ENCODE measurements at regions not wholly inside any gene's neighbourhood (a gene's known extent, or its start where the extent isn't known, plus 50 kb on each side); places are given as distances from the start of the nearest gene placed in this dataset.

- TF ChIP-seq CTCF (optimal IDR thresholded peaks at IDR 0.05 in 1 of 3, IDR thresholded peaks at IDR 0.05 in 1 of 3, conservative IDR thresholded peaks at IDR 0.05 in 1 of 3; ENCODE audit: extremely low read depth in 1 of 3, insufficient read depth in 2 of 3, low read length in 3 of 3) = no peak
- TF ChIP-seq EZH2 (IDR thresholded peaks at IDR 0.05; ENCODE audit: low read length) = no peak
These were observed 438.2 kb downstream of the ETNK1 start for GRCh38 chr12:23063206-23063605.

All from keratinocyte (primary cell).